OCI-LY7 (cell line): ENCODE measurements at regions not wholly inside any gene's neighbourhood (a gene's known extent, or its start where the extent isn't known, plus 50 kb on each side); places are given as distances from the start of the nearest gene placed in this dataset.

Source experiments
- BruUV-seq: library from RNA; stranded (reverse); fragments of 400-500 nt; replicated peaks from 2 replicates; lab custom pipeline; 2021; lab: Mats Ljungman, UMichigan
- CTCF ChIA-PET: fragments of 300-600 bp; sonication (Branson Sonifier 250); formaldehyde crosslinking; loops from one replicate; lab custom pipeline; 2022; ENCODE audit warnings: antibody characterized with exemption; ENCODE audit not compliant: unreplicated experiment; lab: Charles Lee
- POLR2A ChIA-PET: fragments of 300-600 bp; sonication (Branson Sonifier 250); formaldehyde crosslinking; loops from one replicate; lab custom pipeline; 2022; ENCODE audit warnings: antibody characterized with exemption; lab: Charles Lee
- DNase-seq: peaks from one replicate; pipeline ENCODE4 v3.0.0-alpha.2; 2015; ENCODE audit warnings: low spot score
- H2AFZ ChIP-seq: fragments of 200-600 bp; sonication (generic), shearing (Covaris generic); 2 replicates; pipeline ENCODE4 v1.6.1; 2014; ENCODE audit warnings: mild to moderate bottlenecking, antibody characterized with exemption, low read length, moderate library complexity
- H3K27ac ChIP-seq: fragments of 200-600 bp; sonication (generic); 2 replicates; pipeline ENCODE4 v1.5.1; 2014; ENCODE audit warnings: mixed run types, low read depth, mild to moderate bottlenecking, moderate library complexity, low read length, inconsistent platforms; ENCODE audit not compliant: poor library complexity, severe bottlenecking
- H3K36me3 ChIP-seq: fragments of 200-600 bp; sonication (generic); 2 replicates; pipeline ENCODE4 v1.6.1; 2014; ENCODE audit warnings: mild to moderate bottlenecking, antibody characterized with exemption, low read length, moderate library complexity, mixed read lengths; ENCODE audit not compliant: insufficient read depth
- H3K4me1 ChIP-seq: fragments of 200-600 bp; sonication (generic); 2 replicates; pipeline ENCODE4 v1.5.1; 2014; ENCODE audit warnings: mild to moderate bottlenecking, low read length; ENCODE audit not compliant: insufficient read depth, poor library complexity, severe bottlenecking
- H3K4me2 ChIP-seq: fragments of 200-600 bp; sonication (generic); 2 replicates; pipeline ENCODE4 v1.6.1; 2014; ENCODE audit warnings: mild to moderate bottlenecking, low read length
- H3K4me3 ChIP-seq: fragments of 200-600 bp; sonication (generic); 2 replicates; pipeline ENCODE4 v1.5.1; 2014; ENCODE audit warnings: mild to moderate bottlenecking, low read depth, low read length; ENCODE audit not compliant: poor library complexity, severe bottlenecking
- H3K79me2 ChIP-seq: fragments of 200-600 bp; sonication (generic); 2 replicates; pipeline ENCODE4 v1.6.1; 2016; ENCODE audit warnings: low read depth, mild to moderate bottlenecking, low read length, moderate library complexity, mixed read lengths; ENCODE audit not compliant: insufficient read depth
- H3K9me2 ChIP-seq: fragments of 200-600 bp; sonication (generic); 2 replicates; pipeline ENCODE4 v1.6.1; 2016; ENCODE audit warnings: mild to moderate bottlenecking, low read length, mixed read lengths; ENCODE audit not compliant: insufficient read depth
- H3K9me3 ChIP-seq: fragments of 200-600 bp; sonication (generic); 2 replicates; pipeline ENCODE4 v1.6.1; 2014; ENCODE audit warnings: mild to moderate bottlenecking, mixed run types, low read length, mixed read lengths
- H4K20me1 ChIP-seq: fragments of 200-600 bp; sonication (generic); 2 replicates; pipeline ENCODE4 v1.6.1; 2014; ENCODE audit warnings: mild to moderate bottlenecking, antibody characterized with exemption, low read length, moderate library complexity, mixed read lengths; ENCODE audit not compliant: insufficient read depth
- EZH2phosphoT487 ChIP-seq: fragments of 200-600 bp; sonication (generic); IDR thresholded peaks from 2 replicates; pipeline ENCODE4 v1.6.1; 2018; ENCODE audit warnings: low read depth, borderline replicate concordance, mild to moderate bottlenecking, mixed run types, antibody characterized with exemption, low read length, moderate library complexity, mixed read lengths
- intact Hi-C: fragments of 100-400 bp; cut with micrococcal nuclease; formaldehyde crosslinking; loops from one replicate; pipeline ENCODE4 v1.10.0; 2022; ENCODE audit not compliant: unreplicated experiment
- TF ChIP-seq, protein P1 (sequence below): fragments of 200-600 bp; sonication (generic); conservative IDR thresholded peaks from 2 replicates; pipeline ENCODE4 v1.5.1; 2014; ENCODE audit warnings: mild to moderate bottlenecking, antibody characterized with exemption, low read length, moderate library complexity, mixed read lengths

DNA sequence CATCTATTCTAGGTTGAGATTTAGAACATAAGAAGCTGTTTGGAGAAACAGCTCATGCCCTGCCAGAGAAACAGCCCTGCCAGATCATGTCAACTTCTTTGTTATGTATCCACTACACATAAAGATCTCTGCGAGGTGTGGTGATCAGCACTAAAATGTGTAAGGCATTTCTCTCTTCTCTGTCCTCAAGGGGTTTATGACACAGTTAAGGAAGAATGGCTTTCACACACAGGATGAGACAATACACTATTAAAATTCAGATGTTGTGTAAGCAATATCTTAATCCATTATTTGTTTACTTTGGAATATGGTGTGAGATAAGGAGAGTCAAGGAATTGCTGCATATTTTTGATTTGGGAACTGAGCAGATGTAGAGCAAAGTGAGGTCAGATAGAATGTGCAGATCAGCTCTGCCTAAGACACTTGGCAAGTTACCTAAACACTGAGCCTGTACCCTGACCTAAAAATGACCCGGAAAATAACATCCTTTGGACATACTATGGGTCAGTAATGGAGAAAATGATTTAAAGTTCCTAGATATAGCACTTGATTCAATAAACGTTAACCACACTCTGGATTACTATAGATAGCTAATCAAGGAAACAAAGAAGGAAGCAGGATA is 434.7 kb upstream of the PDZRN3 start:
- Histone ChIP-seq H4K20me1 (no peaks in the 10 kb centered on the region), H3K9me3 (no peaks in the 10 kb centered on the region), H2AFZ (no peak overlapping the region), H3K79me2 (no peaks in the 10 kb centered on the region), H3K4me1 (no peaks in the 10 kb centered on the region), H3K4me2 (no peak overlapping the region), H3K27ac (no peak overlapping the region), H3K9me2 (no peaks in the 10 kb centered on the region), H3K36me3 (no peaks in the 10 kb centered on the region), H3K4me3 (no peak overlapping the region)
- POLR2A ChIA-PET = no interaction called here
- BruUV-seq = no TSS peak
- TF ChIP-seq, protein P1, sequence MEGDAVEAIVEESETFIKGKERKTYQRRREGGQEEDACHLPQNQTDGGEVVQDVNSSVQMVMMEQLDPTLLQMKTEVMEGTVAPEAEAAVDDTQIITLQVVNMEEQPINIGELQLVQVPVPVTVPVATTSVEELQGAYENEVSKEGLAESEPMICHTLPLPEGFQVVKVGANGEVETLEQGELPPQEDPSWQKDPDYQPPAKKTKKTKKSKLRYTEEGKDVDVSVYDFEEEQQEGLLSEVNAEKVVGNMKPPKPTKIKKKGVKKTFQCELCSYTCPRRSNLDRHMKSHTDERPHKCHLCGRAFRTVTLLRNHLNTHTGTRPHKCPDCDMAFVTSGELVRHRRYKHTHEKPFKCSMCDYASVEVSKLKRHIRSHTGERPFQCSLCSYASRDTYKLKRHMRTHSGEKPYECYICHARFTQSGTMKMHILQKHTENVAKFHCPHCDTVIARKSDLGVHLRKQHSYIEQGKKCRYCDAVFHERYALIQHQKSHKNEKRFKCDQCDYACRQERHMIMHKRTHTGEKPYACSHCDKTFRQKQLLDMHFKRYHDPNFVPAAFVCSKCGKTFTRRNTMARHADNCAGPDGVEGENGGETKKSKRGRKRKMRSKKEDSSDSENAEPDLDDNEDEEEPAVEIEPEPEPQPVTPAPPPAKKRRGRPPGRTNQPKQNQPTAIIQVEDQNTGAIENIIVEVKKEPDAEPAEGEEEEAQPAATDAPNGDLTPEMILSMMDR = no peak
- TF ChIP-seq EZH2phosphoT487 = no peak
- CTCF ChIA-PET = no interaction called here
- intact Hi-C loops = no loop called here
- DNase-seq = no peak

DNA sequence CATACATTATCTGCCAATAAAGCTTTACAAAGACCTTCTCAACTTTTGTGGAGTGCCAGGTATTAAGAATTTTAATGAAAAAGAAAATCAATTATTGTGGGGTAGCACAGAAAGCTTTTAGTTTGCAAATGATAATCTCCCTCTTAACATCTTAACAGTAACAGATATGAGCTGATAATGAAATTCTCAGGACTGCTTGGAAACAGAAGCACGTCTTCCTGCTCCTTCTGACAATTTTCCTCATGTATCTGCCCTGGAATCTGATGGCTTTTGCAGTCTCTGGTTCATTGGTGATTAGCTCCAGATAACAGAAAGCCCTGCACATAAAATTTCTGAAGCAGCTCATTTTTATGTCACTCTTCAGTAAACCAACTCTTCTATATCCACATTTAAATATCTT is 432.4 kb upstream of the PDZRN3 start:
- TF ChIP-seq EZH2phosphoT487 = no peak
- TF ChIP-seq, protein P1 = no peak
- H3K4me3 ChIP-seq = no peak overlapping the region
- ChIA-PET CTCF (interaction anchor here (0.6 kb wide), 1 partner anchor 9 kb away, joined by 3 read pairs; no protein-coding TSS in a partner anchor), POLR2A (no interaction called here)
- no TSS peak for BruUV-seq
- no peak overlapping the region for H3K4me2 ChIP-seq
- H3K79me2 ChIP-seq = no peaks in the 10 kb centered on the region
- intact Hi-C loops = no loop called here
- no peak for DNase-seq
- no peaks in the 10 kb centered on the region for H3K4me1 ChIP-seq
- no peaks in the 10 kb centered on the region for H4K20me1 ChIP-seq
- no peaks in the 10 kb centered on the region for H3K9me3 ChIP-seq
- H2AFZ ChIP-seq = no peak overlapping the region
- H3K36me3 ChIP-seq = no peaks in the 10 kb centered on the region
- no peak overlapping the region for H3K27ac ChIP-seq
- H3K9me2 ChIP-seq = no peaks in the 10 kb centered on the region

DNA sequence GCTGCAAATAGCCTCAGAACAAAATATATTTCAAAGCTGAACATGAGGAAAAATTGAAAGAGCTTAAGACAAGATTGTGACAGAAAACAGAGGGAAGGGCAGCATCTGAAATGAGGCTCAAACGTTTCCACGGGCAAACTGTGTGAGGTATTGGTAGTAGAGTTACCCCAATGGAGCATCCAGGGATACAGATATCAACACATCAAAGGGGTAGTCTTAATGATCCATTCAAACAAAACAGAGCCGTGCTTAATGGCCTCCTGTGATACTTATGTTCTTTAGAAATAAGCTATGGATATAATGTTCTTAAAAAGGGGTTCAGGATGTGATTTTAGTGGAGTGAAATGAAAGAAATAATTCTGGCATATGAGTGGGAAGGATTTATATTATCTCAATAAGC is 430.3 kb upstream of the PDZRN3 start:
- H3K9me2 ChIP-seq = no peaks in the 10 kb centered on the region
- intact Hi-C loops = no loop called here
- no peaks in the 10 kb centered on the region for H3K4me1 ChIP-seq
- ChIA-PET CTCF (no interaction called here), POLR2A (no interaction called here)
- H3K36me3 ChIP-seq = no peaks in the 10 kb centered on the region
- no peak overlapping the region for H3K4me2 ChIP-seq
- H3K9me3 ChIP-seq = no peaks in the 10 kb centered on the region
- no peak overlapping the region for H2AFZ ChIP-seq
- no TSS peak for BruUV-seq
- H3K79me2 ChIP-seq = no peaks in the 10 kb centered on the region
- no peak overlapping the region for H3K27ac ChIP-seq
- no peaks in the 10 kb centered on the region for H4K20me1 ChIP-seq
- TF ChIP-seq, protein P1 = no peak
- no peak for TF ChIP-seq EZH2phosphoT487
- DNase-seq = no peak
- no peak overlapping the region for H3K4me3 ChIP-seq
